HG03457 (cell line): ENCODE measurements at regions not wholly inside any gene's neighbourhood (a gene's known extent, or its start where the extent isn't known, plus 50 kb on each side); places are given as distances from the start of the nearest gene placed in this dataset.

ENCODE experiments used
- ATAC-seq: cut with Tn5 transposase; IDR thresholded peaks from one replicate; pipeline ENCODE4 v1.9.1; 2021; ENCODE audit warnings: moderate number of reproducible peaks; ENCODE audit not compliant: unreplicated experiment

DNA sequence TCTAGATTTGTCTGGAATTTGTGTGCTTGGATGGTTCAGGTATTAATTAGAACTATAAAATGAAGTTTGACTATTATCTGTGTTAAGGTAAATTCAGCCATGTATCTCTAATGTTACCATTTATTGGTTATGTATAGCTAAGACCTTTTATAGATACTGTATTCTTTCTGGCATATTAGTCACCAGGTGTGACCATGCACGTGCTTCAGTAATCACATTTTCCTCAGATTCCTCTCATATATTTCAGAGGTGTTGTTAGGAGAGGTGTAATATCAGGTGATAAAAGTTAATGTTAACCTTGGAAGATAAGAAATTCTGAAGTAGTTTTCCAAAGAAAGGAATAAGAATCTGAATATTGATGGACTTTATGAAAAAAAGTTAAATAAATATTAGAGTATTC lies 194.5 kb upstream of the KHDRBS2 start:
- ATAC-seq: no peak

DNA sequence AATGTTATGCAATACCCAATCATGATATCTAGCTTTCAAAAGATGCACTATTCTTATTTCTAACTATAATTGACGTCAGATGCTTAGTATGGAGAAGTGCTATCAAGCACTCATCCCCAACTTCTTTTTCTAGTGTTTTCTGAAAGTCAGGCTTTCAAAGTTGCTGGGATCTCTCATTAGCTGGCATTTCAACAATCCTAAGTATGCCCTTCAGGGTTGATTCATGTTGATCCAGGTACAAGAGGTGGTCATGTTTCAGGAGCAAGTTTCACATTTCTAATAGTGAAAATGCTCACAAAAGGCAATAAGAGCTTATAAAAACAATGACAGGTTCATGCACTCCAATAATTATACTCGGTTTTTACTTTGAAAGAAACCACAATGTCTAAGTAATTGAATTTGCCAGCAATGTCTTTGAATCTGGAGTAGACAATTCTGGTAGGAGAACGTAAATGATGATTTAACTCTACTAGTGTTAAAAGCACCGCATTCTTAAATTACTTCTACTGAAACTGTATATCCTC lies 193.7 kb upstream of the KHDRBS2 start:
- ATAC-seq: no peak

DNA sequence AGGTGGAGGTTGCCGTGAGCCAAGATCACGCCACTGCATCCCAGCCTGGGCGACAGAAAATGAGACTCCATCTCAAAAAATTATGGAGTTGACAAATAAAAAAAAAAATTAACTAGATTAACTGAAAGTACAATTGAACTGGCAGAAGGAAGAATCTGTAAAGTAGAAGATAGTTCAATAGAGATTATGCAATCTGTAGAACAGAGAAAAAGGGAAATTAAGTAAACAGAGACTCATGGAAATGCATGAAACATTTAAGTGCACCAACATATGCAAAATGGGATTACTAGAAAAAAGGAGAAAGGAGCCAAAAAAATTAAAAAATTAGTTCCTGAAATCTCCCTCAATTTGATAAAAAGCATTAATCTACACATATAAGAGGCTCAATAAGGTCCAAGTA lies 188.8 kb upstream of the KHDRBS2 start:
- no peak for ATAC-seq

DNA sequence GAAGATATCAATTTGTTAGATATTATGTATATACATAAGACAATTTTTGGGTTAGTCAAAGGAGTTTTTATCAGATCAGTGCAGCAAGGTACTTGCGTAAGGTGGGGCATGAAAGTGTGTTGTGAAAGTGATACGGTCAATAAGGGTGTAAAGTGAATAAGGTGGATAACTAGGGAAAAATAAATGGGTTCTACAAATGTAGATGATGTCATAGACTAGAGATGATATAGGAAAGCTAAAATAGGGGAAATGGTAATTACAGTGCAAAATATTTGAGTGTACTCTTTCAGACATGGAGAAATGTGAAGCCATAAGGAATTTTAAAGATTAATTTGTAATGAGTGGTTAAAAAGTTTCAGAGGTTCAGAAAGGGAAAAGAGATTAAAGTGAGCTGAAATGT lies 180.6 kb upstream of the KHDRBS2 start:
- no peak for ATAC-seq

DNA sequence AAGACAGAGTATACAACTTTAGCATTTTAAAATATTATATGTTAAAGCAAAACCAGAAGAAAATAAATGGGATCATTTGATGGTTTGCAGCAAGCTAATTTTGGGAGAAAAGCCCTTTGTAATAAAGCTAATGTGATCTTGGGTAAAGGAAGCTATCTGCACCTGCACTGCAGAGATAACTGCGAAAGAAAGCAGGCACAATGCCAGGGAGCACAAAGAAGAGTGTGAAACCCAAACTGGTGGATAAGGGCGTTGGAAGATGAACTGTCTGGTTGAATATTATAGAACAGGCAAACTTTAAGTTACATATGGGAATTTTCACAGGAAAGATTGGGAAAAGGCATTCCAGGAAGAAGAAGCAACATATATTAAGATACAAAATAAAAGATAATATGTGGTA lies 179.2 kb upstream of the KHDRBS2 start:
- ATAC-seq: no peak

DNA sequence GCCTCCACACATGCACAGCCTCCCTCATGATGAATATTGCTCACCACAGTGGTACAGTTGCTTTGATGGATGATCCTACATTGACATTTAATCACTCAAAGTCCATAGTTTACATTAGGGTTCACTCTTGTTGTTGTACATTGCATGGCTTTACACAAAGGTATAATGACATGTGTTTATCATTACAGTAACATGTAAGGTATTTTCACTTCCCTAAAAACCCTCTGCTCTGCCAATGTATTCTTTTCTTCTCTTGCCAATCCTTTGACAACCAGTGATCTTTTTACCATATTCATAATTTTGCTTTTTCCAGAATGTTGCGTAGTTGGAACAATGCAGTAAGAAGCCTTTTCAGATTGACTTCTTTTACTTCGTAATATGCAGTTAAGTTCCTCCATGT lies 166.6 kb upstream of the KHDRBS2 start:
- ATAC-seq: no peak

DNA sequence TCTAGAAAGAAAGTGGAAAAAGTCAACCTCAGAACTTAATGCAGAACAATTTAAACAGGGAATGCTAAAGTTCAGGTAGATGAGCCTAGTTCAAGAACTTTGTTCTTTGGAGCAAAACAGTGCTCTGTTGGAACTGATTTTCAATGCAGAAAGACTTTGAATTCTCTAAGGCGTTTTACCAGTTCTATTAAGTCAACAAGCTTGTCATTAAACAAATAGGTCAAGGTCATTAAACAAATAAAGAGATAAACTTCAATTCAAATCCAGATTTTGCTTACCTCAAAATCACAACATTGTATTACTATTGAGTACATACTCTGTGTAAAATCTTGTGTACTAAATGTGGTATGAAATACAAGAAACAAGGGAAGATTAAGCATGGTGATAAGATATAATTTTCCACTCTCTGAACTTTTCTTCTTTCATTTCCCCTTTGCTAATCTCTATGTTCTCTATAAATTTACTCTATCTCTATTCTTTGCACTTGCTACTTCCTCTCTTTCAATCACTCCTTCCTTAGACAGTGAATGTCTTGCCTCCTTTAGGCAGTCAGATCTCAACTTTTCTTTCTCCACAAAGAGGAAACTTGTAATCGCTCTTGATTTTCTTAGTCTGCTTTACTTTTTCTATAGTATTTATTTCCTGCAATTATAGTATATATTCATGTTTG lies 160.8 kb upstream of the KHDRBS2 start:
- no peak for ATAC-seq

DNA sequence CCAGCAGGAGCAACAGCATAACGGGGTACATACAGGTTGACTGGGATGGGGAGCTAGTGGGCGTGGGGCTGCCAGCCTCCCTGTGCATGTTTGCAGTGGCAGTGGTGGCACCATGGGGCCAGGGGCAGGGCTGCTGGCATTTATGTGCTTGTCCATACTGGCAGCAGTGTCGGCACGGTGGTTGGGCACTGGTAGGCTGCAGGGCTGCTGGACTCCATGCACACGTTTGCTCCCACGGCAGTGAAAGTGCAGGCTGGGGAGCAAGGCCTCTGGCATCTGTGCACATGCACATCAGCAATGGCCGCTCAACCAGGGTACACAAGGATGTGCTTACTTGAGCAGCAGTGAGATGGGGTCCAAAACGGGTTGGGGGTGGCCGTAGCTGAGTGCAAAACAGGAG lies 159.5 kb upstream of the KHDRBS2 start:
- ATAC-seq: no peak

DNA sequence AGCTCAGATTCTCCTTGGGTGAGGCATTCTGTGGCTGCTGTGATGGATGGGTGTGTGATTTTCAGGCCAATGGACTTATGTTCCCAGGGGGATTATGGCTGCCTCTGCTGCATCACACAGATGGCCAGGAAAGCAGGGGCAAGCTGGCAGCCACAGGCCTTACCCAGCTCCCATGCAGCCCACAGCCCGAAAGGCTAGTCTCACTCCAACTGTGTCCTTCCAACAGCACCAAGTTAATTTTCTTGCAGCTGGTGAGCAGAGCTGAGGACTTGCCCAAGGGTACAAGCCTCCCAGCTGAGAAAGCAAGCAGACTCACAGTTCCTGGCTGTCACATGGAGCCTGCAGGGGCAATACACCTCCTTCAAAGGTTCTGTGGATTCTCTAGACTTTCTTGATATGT lies 155.2 kb upstream of the KHDRBS2 start:
- no peak for ATAC-seq

DNA sequence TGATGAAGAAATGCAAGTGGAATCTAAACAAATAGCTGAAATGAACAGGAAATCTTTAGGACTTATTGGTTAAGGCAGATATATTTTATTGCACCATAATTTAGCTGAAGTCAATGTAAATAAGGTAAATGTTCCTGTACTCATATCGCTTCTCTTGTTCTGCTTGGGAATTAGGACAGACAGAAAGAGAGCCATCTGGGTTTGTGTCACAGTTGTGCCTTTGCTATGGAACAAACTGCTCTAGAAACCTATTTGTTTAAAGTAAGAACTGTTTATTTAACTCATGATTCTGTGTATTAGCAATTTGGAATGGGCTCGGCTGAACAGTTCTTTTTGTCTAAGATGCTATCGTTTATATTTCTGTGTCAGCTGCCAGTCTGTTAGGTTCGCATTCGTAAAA lies 143.8 kb upstream of the KHDRBS2 start:
- no peak for ATAC-seq

DNA sequence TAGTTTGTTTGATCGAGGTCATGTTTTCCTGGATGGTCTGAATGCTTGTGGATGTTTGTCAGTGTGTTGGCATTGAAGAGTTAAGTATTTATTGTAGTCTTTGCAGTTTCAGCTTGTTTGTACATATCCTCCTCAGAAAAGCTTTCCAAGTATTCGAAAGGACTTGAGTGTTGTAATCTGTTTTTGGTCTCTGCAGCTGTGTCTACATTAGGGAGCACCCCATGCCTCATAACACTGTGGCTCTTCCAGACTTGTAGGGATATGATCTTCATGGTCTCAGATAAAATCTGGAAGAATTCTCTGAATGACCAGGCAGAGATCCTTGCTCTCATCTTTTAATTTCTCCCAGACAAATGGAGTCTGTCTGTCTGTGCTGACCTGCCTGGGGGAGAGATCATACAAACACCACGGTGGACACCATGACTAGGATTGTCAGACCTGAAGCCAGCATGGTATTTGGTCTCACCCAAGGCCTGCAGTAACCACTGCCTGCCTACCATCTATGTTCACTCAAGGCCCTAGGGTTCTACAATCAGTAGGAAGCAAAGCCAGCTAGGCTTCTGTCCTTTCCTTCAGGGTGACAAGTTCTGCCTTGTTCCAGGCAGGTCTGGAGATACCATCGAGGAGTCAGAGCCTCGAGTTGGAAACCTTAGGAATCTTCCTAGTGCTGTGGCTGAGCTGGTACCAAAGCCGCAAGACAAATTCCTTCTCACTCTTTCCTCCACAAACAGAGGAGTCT lies 114.7 kb upstream of the KHDRBS2 start:
- ATAC-seq: no peak

DNA sequence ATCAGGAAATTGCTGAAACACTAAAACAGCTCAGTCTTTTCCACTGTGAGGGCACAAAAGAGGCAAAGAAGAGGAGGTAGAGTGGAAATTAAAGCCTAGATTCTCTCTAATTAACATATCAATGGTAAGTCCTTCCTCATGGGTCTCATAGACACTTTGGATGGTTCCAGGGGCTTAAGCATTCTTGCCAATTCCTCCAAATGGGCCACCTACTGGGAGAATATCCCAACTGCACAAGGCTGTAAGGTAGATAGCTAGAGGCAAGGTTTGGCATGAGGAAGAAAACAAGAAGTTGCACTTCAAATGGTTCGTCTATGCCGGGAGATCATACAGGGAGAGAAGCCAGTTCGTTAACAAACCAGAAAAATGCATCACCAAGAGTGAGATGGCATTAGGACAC lies 107.6 kb upstream of the KHDRBS2 start:
- ATAC-seq: no peak

DNA sequence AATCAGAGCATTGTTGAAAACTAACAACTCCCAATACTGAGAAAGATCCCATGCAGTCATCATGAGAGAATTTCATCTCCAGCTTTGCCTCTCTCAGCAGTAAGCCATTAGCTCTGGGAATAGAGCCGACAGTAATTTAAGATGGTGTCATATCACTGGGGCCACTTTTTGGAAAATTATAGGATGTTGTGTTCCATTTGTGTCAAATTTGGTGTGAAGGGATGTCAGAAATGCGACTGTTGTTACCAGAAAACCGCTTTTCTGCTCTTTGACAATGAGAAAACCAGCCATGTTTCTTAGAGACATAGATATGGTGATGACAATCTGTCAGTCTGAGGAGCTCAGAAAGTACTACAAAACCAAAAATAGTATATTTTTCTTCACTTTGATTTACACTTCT lies 106.3 kb upstream of the KHDRBS2 start:
- ATAC-seq: no peak

DNA sequence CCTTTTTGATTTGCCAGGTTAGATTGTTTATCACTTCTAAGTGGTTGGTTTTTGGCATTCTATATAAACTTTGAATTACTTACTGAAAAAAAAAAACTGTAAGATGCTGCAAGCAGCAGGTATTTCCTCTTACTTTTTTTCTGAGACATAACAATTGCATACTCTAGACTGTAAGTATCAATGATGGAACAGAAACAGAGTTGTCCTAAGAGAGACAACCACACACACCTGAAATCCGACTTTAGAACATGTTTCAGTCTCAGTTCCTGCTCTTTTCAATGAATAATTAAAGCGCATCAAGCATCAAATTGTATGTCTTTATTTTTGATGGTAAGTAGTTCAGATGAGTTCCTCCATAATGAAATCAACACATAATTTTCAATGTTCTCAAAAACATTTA lies 105.3 kb upstream of the KHDRBS2 start:
- no peak for ATAC-seq

DNA sequence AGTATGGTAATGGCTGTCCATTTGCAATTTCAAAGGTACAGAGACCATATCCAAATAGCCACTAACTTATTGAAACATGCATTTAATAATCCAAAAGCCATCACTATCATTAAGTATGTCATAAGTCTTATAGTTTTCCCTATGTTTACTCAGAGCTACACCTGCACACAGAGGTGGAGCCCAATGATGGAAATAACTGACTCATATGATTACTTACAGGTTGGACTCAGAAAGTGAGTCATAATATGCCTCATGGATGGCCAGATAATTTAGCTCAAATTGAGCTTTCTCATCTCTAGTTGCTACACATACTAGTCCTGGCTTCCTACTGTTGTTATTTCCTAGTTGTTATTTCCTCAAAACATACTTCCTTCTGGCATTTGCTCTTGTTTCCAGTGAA lies 104.4 kb upstream of the KHDRBS2 start:
- no peak for ATAC-seq

DNA sequence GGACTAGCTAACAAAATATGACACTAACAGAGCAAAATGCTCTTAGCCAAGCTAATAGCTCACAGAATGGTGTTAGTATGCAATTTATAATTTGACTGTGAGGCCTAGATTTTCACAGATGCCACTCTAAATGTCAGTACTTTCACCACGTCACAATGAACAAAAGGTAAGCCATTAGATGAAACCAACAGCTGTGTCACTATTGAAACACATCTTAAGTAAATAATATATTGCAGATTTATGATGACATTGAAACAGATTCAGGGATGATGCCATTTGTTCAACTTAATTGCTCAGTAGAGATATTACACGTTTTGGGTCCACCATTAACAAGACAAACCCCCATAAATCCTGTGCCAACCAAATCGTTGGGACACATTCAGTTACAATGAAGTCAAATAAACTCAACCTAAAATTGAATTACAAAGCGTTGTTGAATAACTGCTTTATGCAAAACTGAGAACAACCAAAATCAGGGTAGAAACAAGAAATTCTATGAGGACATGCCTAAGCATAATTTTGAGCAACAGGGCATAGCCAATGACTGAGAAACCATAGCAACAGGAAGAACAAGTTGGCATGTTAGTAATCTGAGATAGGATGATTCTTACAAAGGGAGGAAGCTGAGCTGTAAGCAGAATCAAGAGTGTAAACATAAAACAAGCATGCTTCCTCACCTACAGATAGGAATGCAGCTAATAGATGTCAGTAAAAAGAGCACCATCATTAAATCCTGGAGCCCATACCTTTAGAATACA lies 85.6 kb upstream of the KHDRBS2 start:
- ATAC-seq: no peak

DNA sequence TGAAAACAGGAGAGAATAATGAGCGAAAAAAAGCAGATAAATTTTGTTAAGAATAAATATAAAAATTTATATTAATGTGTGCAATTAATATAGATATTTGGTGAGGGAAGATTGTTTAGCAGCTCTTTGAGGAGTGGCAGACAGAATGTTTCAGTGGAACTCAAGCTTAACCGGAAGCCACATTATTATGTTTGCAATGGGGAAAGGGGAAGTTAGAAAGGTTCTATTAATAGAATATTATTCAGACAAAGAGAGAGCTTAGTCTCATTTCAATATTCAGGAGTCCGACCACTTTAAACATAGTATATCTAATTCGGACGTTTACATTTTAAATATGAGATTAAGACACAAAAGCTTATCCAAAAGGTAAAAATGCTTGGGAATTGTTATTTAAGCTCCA lies 81.6 kb upstream of the KHDRBS2 start:
- peak; percentile 97 for ATAC-seq

DNA sequence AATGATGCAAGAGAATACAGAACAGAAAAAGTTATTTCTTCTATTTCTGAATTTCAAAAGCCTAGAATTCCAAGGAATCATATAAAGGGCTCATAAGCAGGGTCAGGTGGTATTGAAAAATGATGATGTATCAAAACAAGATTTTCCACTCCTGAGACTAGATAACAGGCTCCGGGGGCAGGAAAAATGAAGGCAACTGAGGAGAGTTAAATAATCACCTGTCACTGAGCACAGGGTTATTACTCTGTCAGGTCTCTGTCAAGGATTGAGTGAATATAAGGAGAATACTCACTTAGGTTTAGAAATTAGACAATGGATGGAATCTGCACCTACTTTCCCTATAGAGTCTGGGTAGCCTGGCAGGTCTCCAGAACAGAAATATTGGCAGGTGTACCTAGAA lies 76.1 kb upstream of the KHDRBS2 start:
- ATAC-seq: no peak

DNA sequence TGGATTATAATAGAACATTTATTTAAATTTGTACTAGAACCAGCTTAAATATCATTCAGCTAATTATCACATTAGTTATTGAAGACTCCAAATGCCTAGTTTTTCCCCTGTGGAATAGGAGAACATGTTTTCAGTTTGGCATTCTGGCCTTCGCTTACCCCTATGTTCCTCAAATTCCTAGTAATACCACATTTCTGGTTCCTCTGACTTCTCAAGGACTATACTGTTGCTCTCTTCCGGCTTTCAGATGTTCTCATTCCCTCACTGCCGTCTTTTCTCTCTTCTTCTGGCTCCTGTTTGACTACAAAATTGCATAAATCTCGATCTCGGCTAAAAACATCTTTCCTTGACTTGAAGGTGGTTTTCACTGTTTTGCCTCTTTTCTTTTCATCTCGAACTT lies 71.8 kb upstream of the KHDRBS2 start:
- no peak for ATAC-seq

DNA sequence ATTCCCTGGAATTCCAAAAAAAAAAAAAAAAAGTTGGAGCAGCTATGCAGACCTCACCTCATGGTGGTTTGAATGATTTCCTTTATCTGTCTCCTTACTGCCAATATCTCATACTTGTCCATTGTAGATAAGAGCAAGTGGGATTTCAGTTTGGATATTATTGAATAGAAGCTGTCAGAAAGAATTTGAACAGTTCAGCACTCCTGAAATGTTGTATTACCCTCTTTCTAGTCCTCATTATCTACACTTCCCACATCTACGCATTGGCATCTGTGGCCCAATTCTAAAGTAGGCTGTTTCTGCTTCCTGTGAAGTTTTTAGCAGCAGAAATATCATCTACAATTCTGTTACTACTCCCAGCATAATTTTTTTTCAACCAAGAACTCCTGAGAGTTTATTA lies 68.2 kb upstream of the KHDRBS2 start:
- ATAC-seq: no peak

DNA sequence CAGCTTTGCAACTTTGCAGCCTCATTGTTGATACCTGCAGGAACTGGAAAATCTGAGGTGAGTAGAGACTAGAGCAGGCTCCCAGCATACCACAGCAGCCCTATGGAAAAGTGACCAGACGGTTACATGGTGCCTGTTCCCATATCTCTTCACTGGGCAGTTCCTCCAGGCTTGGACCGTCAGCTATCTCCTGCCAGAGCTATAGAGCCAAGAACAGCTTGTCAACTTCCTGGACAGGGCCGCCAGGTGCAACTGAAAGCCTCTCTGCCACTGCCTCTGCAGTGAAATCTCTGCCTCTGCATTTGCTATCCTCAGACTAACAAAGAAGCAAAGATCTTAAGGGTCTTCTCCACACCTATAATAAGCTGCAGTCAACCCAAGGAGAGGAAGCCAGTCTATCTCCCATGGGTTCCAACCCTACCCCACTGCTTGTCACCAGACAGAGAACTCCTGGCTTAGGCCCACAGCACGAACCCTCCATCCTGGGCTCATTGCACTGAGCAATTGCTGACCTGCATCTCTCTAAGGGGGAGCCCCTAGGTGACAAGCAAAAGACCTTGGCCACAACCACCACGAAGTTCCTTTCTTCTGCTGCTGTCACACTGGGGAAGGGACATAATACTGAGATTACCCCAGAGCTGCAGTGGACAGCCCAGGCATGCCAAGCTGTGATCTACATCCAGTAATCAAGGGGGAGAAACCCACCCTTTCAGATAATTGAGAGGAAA lies 60.1 kb upstream of the KHDRBS2 start:
- ATAC-seq: no peak
